ENCODE measurements at regions not wholly inside any gene's neighbourhood (a gene's known extent, or its start where the extent isn't known, plus 50 kb on each side); places are given as distances from the start of the nearest gene placed in this dataset.
"Not testable (repeated sequence)": the region's sequence is repeated elsewhere in the genome, so short reads cannot be mapped to it uniquely, and the experiment has no call there.

DNA sequence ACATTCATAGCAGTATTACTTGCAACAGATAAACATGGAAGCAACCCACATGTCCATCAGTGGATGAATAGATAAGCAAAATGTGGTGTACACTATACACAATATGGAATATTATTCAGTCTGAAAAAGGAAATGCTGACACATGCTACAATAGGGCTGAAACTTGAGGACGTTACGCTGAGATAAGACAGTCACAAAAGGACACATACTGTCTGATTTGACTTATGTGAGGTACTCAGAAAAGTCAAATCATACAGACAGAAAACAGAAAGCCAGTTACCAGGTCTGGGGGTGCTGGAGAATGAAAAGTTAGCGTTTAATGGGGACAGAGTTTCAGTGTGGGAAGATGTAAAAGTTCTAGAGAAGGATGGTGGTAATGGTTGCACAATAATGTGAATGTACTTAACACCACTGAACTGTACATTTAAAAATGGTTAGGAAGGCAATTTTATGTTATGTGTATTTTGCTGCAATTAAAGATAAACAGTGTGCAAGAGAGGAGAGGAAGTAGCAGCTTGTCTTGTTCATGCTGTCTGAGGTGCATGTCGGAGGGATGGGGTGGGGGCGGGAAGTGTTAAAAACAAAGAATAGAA, 111.1 kb upstream of the SAMD11 start:
- H3K4ac ChIP-seq (ENCODE audit: low read depth, low read length); CTCF ChIA-PET; H3K9me1 ChIP-seq (ENCODE audit: insufficient read depth, low read length); H3K18ac ChIP-seq (ENCODE audit: low read depth, low read length); BruUV-seq (replicated peaks); H3K27me3 ChIP-seq (ENCODE audit: control insufficient read depth, insufficient read depth, low read length); H2BK120ac ChIP-seq (ENCODE audit: low read depth, low read length); H4K91ac ChIP-seq (ENCODE audit: insufficient read depth, low read depth, low read length); H3K4me2 ChIP-seq (ENCODE audit: low read depth, low read length); dilution Hi-C loops (cut with HindIII; ENCODE audit: low sequenced_read_pairs, unreplicated experiment); H3K14ac ChIP-seq (replicated peaks; ENCODE audit: low read depth, low read length); H3K23ac ChIP-seq (ENCODE audit: low read depth, low read length); H3K4me1 ChIP-seq (ENCODE audit: control insufficient read depth, insufficient read depth, low read length); H3K27ac ChIP-seq (ENCODE audit: insufficient read depth, low read length); POLR2A ChIA-PET (ENCODE audit: unreplicated experiment); H2AFZ ChIP-seq (replicated peaks; ENCODE audit: low read length, poor library complexity); H3K79me1 ChIP-seq (ENCODE audit: low read depth in 1 of 2, low read length in 2 of 2); H2BK5ac ChIP-seq (ENCODE audit: low read depth, low read length, poor library complexity, severe bottlenecking); H4K5ac ChIP-seq (ENCODE audit: low read depth, low read length); H3K9me3 ChIP-seq (ENCODE audit: control insufficient read depth, insufficient read depth, low read length); ATAC-seq (ENCODE audit: low read depth); H4K8ac ChIP-seq (ENCODE audit: low read depth in 2 of 2, low read length in 2 of 2); H3K56ac ChIP-seq (ENCODE audit: extremely low read depth, insufficient read depth, low read length); H2BK15ac ChIP-seq (ENCODE audit: low read depth, low read length); H3K4me3 ChIP-seq (ENCODE audit: insufficient read depth, low read depth, low read length); H2AK9ac ChIP-seq (replicated peaks; ENCODE audit: low read depth, low read length, poor library complexity); in situ Hi-C loops (cut with MboI; ENCODE audit: low sequenced_read_pairs); intact Hi-C loops (cut with micrococcal nuclease); H2BK20ac ChIP-seq (ENCODE audit: low read depth, low read length); H4K20me1 ChIP-seq (ENCODE audit: insufficient read depth, low read length); H2AK5ac ChIP-seq (ENCODE audit: low read depth, low read length); DNase-seq; H3K36me3 ChIP-seq (ENCODE audit: control insufficient read depth, insufficient read depth, low read length); H3K9ac ChIP-seq (ENCODE audit: low read depth, low read length): not testable (repeated sequence)
- peak; percentile 25; the same call in 1 of the 2 replicates for TF ChIP-seq CEBPB (IDR thresholded peaks at IDR 0.05; ENCODE audit: low read depth, low read length)
- WGBS, 2 experiments (ENCODE audit: extremely low coverage in 2 of 2, insufficient read length in 1 of 2), result no CpG with 5 or more reads among the region's 5 CpGs

DNA sequence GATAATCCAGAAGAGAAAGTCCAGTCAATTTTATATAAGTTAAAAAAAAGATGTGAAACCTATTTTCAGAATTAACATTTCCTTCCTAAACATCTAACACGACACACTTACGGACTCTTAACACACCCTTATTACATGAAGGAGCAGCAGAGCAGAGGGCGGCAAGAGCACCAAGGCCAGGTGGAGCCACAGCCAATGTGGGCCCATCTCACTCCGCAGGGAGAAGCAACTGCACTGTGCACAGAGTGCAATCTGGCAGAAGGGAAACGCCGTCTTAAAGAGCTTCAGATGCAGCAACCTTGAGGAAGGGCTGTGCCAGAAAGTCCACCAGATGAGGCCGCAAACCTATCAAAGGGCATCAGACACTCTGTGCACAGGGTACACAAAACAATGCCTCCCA, 109.2 kb upstream of the SAMD11 start:
- dilution Hi-C loops (cut with HindIII; ENCODE audit: low sequenced_read_pairs, unreplicated experiment); H2BK120ac ChIP-seq (ENCODE audit: low read depth, low read length): not testable (repeated sequence)

More for the DNA sequence above, 109.2 kb upstream of the SAMD11 start:
- BruUV-seq (replicated peaks); H4K20me1 ChIP-seq (ENCODE audit: insufficient read depth, low read length); H3K9me1 ChIP-seq (ENCODE audit: insufficient read depth, low read length); CTCF ChIA-PET; DNase-seq; POLR2A ChIA-PET (ENCODE audit: unreplicated experiment); H2AK5ac ChIP-seq (ENCODE audit: low read depth, low read length); H3K9me3 ChIP-seq (ENCODE audit: control insufficient read depth, insufficient read depth, low read length); H3K56ac ChIP-seq (ENCODE audit: extremely low read depth, insufficient read depth, low read length); in situ Hi-C loops (cut with MboI; ENCODE audit: low sequenced_read_pairs); H3K23ac ChIP-seq (ENCODE audit: low read depth, low read length); intact Hi-C loops (cut with micrococcal nuclease); H4K5ac ChIP-seq (ENCODE audit: low read depth, low read length); H3K4me3 ChIP-seq (ENCODE audit: insufficient read depth, low read depth, low read length); H3K79me1 ChIP-seq (ENCODE audit: low read depth in 1 of 2, low read length in 2 of 2); H2AK9ac ChIP-seq (replicated peaks; ENCODE audit: low read depth, low read length, poor library complexity); H4K8ac ChIP-seq (ENCODE audit: low read depth in 2 of 2, low read length in 2 of 2); H4K91ac ChIP-seq (ENCODE audit: insufficient read depth, low read depth, low read length); H3K9ac ChIP-seq (ENCODE audit: low read depth, low read length); H2BK20ac ChIP-seq (ENCODE audit: low read depth, low read length); H2BK5ac ChIP-seq (ENCODE audit: low read depth, low read length, poor library complexity, severe bottlenecking); H3K14ac ChIP-seq (replicated peaks; ENCODE audit: low read depth, low read length); H3K27me3 ChIP-seq (ENCODE audit: control insufficient read depth, insufficient read depth, low read length); ATAC-seq (ENCODE audit: low read depth); H3K27ac ChIP-seq (ENCODE audit: insufficient read depth, low read length); H3K4ac ChIP-seq (ENCODE audit: low read depth, low read length); H2BK15ac ChIP-seq (ENCODE audit: low read depth, low read length); H3K18ac ChIP-seq (ENCODE audit: low read depth, low read length); H2AFZ ChIP-seq (replicated peaks; ENCODE audit: low read length, poor library complexity); H3K4me2 ChIP-seq (ENCODE audit: low read depth, low read length); H3K4me1 ChIP-seq (ENCODE audit: control insufficient read depth, insufficient read depth, low read length); H3K36me3 ChIP-seq (ENCODE audit: control insufficient read depth, insufficient read depth, low read length): not testable (repeated sequence)
- WGBS, 2 experiments (ENCODE audit: extremely low coverage in 2 of 2, insufficient read length in 1 of 2), result no CpG with 5 or more reads among the region's 7 CpGs
